C4-2B (cell line): ENCODE measurements at regions not wholly inside any gene's neighbourhood (a gene's known extent, or its start where the extent isn't known, plus 50 kb on each side); places are given as distances from the start of the nearest gene placed in this dataset.

ENCODE experiments used
- H3K27ac ChIP-seq: fragments of 450-650 bp; 2 replicates; pipeline ENCODE4 v1.5.1; 2017
- CTCF ChIP-seq: fragments of 450-650 bp; conservative IDR thresholded peaks from 2 replicates; pipeline ENCODE4 v1.5.1; 2017; ENCODE audit warnings: mild to moderate bottlenecking
- ZFX ChIP-seq: fragments of 450-650 bp; IDR thresholded peaks from 2 replicates; pipeline ENCODE4 v1.6.1; 2017

- H3K27ac ChIP-seq = no peak overlapping the region
- TF ChIP-seq ZFX (no peak), CTCF (no peak)
These were observed 383.9 kb downstream of the TLR4 start for GRCh38 chr9:118088090-118088489.

- TF ChIP-seq ZFX (no peak), CTCF (no peak)
- no peak overlapping the region for H3K27ac ChIP-seq
These were observed 387.0 kb downstream of the TLR4 start for GRCh38 chr9:118091226-118091625.

GRCh38 chr9:118091711-118092500 lies 387.7 kb downstream of the TLR4 start:
- no peak overlapping the region for H3K27ac ChIP-seq
- no peak for TF ChIP-seq CTCF
- TF ChIP-seq ZFX = no peak

GRCh38 chr9:118094387-118094786 lies 390.2 kb downstream of the TLR4 start:
- no peak overlapping the region for H3K27ac ChIP-seq
- no peak for TF ChIP-seq ZFX
- TF ChIP-seq CTCF = no peak

GRCh38 chr9:118100529-118101419 lies 396.6 kb downstream of the TLR4 start:
- TF ChIP-seq ZFX (no peak), CTCF (no peak)
- no peak overlapping the region for H3K27ac ChIP-seq

DNA sequence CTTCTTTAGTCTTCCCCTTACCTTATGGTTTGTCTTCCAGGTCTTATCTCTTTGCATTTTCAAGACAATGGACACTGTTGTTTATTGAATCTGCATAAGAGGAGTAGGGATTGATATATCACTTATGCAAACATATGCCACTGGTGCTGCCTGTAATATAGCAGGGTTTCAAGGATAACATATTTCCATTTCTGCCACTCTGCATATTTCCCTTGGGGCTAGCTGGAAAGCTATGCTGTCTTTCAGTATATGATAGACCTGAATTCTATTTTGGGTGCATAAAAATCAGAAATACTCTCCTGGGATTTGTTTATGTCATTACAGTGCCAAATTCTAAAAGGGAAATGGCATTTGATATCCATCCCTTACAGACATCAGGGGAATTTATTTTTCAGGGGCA lies 400.2 kb downstream of the TLR4 start:
- TF ChIP-seq CTCF = no peak
- H3K27ac ChIP-seq = no peak overlapping the region

- H3K27ac ChIP-seq = no peak overlapping the region
- TF ChIP-seq CTCF (no peak), ZFX (no peak)
These were observed 404.8 kb downstream of the TLR4 start for GRCh38 chr9:118108971-118109370.
